Mucosa of stomach (tissue), 1 donor: ENCODE measurements at regions not wholly inside any gene's neighbourhood (a gene's known extent, or its start where the extent isn't known, plus 50 kb on each side); places are given as distances from the start of the nearest gene placed in this dataset.
"Not testable (repeated sequence)": the region's sequence is repeated elsewhere in the genome, so short reads cannot be mapped to it uniquely, and the experiment has no call there.

Experiments
- H3K27me3 ChIP-seq: one replicate; pipeline ENCODE4 v1.7.0; 2013; ENCODE audit warnings: mild to moderate bottlenecking, low read length; ENCODE audit not compliant: control insufficient read depth, insufficient read depth
- H3K36me3 ChIP-seq: one replicate; pipeline ENCODE4 v1.7.0; 2013; ENCODE audit warnings: low read length; ENCODE audit not compliant: control insufficient read depth, insufficient read depth
- H3K4me1 ChIP-seq: one replicate; pipeline ENCODE4 v1.7.0; 2013; ENCODE audit warnings: mild to moderate bottlenecking, low read length; ENCODE audit not compliant: control insufficient read depth, insufficient read depth
- H3K4me3 ChIP-seq: one replicate; pipeline ENCODE4 v1.7.0; 2013; ENCODE audit warnings: low read length
- H3K9ac ChIP-seq: one replicate; pipeline ENCODE4 v1.7.0; 2013; ENCODE audit warnings: mild to moderate bottlenecking, low read length, moderate library complexity
- H3K9me3 ChIP-seq: one replicate; pipeline ENCODE4 v1.7.0; 2013; ENCODE audit warnings: mild to moderate bottlenecking, low read length, moderate library complexity; ENCODE audit not compliant: control insufficient read depth
- donor health status: Pancreatic carcinoma.

DNA sequence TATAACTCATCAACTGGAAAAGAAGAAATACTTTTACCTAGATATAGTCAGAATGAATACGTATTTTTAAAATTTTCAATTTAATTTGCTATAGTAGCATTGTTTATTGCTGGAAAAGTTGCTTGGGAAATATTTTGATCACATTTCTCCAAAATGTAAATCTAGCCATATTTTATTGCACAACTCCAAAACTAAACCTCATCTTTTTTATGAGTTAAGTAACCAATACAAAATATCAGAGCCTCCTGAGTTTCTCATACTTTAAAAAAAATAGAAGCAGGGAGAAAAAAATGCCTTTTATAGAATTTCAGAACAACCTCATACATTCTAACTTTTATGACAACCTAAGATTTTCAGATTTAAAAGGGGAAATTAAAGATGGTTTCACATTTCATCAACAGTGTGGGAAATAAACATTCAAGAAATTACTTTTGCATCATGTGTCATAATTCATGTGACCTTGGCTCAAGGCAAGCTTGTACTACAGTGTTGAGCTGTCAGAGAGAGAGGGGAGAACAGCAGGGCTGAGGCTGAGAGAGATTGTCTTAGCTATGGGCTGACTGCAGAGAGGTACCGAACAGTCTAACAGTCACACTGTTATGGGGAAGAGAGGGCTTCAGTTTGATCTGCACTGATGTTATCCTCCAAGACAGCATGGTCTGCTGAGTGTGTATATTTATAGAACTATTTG, 519.0 kb downstream of the LTN1 start:
- Histone ChIP-seq H3K9ac (no peak overlapping the region), H3K9me3 (no peaks in the 10 kb centered on the region), H3K36me3 (no peaks in the 10 kb centered on the region), H3K4me3 (no peak overlapping the region), H3K27me3 (no peaks in the 10 kb centered on the region), H3K4me1 (no peaks in the 10 kb centered on the region)

DNA sequence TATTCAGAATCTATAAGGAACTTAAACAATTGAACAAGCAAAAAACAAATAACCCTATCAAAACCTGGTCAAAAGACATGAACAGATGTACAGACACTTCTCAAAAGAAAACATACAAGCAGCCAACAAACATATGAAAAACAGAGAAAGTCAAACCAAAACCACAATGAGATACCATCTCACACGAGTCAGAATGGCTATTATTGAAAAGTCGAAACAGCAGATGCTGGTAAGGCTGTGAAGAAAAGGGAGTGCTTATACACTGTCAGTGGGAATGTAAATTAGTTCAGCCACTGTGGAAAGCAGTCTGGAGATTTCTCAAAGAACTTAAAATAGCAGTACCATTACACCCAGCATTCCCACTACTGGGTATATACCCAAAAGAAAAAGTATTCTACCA, 520.1 kb downstream of the LTN1 start:
- H3K36me3 ChIP-seq, H3K4me3 ChIP-seq, H3K27me3 ChIP-seq, H3K4me1 ChIP-seq, H3K9ac ChIP-seq, H3K9me3 ChIP-seq: not testable (repeated sequence)

DNA sequence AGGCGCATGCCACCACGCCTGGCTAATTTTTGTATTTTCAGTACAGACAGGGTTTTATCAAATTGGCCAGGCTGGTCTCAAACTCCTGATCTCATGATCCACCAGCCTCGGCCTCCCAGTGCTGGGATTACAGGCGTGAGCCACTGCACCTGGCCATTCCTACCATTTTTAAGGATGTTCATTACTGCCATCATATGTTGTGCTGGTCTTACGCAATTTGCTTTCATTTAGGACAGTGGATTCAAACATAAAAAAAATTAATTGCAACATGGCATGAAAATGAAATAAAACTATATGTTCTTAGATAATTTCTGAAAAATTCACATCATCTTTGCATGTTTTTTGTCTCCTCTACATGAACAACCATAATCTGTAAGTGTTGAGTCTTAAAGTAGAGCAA, 527.7 kb downstream of the LTN1 start:
- Histone ChIP-seq H3K4me3 (no peak overlapping the region), H3K27me3 (no peaks in the 10 kb centered on the region), H3K9ac (no peak overlapping the region), H3K36me3 (no peaks in the 10 kb centered on the region), H3K4me1 (no peaks in the 10 kb centered on the region), H3K9me3 (no peaks in the 10 kb centered on the region)

DNA sequence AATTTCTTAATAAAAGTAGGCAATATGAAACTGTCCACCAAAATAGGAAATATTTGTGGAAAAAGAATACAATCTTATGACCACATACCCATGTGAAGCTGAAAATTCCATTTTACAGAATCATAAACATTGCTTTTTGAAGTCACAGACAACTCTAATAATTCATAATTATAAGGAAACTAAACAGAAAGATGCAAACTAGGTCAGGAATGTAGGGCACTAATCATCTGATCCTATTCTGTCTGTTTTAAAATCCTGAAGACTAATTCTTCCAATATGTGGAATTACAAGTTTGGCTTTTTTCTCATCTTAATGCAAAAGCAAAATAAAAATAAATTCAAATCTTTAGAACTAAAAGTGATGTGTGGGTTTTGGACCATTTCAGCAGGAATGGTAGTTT, 528.6 kb downstream of the LTN1 start:
- Histone ChIP-seq H3K36me3 (no peaks in the 10 kb centered on the region), H3K9me3 (no peaks in the 10 kb centered on the region), H3K27me3 (no peaks in the 10 kb centered on the region), H3K4me1 (no peaks in the 10 kb centered on the region), H3K9ac (no peak overlapping the region), H3K4me3 (no peak overlapping the region)

DNA sequence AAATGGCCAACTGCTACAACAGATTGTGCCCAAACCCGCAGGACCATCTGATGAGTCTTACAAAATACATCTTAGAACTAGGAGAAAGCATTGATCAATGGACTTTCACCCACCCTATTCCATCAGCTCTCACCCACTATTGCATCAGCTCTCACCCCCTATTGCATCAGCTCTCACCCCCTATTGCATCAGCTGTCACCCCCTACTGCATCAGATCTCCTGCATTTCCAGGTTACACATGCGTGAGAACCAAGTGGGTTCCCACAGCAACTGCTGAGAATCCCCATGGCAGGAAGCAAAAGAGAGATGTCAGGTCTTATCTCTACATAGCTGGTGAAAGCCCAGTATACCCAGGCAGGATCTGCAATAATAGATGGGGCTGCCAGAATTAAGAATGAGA, 533.5 kb downstream of the LTN1 start:
- Histone ChIP-seq H3K4me1 (no peaks in the 10 kb centered on the region), H3K9me3 (no peaks in the 10 kb centered on the region), H3K9ac (no peak overlapping the region), H3K4me3 (no peak overlapping the region), H3K27me3 (no peaks in the 10 kb centered on the region), H3K36me3 (no peaks in the 10 kb centered on the region)

DNA sequence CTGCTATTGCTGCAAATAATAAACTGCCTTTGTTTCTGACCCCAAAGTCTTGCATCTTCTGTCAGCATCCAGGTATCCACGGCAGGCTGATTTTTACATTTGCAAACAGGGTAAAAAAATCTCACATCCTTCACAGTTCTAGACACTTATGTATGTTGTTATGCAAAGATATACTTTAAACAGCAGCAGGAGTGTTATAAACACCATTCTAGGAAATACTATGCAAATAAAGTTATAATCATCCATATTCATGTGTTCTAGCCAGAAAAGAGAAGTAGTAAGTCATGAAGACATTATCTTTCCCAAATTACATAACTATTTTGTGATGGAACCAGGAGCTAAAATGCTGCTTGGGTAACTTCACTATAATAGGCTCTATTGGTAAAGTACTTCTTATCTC, 534.2 kb downstream of the LTN1 start:
- Histone ChIP-seq H3K4me1 (no peaks in the 10 kb centered on the region), H3K4me3 (no peak overlapping the region), H3K36me3 (no peaks in the 10 kb centered on the region), H3K9me3 (no peaks in the 10 kb centered on the region), H3K27me3 (no peaks in the 10 kb centered on the region), H3K9ac (no peak overlapping the region)

DNA sequence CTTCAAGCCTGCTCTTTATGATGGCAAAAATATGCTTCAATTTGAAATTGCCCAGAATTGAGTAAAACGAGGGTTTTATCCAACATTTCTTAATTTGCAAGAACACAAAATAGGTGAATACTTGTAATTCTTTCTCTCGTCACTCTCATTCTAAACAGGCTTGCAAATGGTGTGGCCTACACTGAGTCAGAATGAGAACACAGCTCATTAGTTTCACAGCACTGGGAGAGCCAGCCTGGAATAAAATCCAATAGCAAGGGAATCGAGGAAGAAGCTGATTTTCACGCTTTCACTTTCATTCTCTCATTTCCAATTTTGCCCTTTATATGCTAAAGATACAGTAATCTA, 537.5 kb downstream of the LTN1 start:
- Histone ChIP-seq H3K4me1 (no peaks in the 10 kb centered on the region), H3K9me3 (no peaks in the 10 kb centered on the region), H3K9ac (no peak overlapping the region), H3K4me3 (no peak overlapping the region), H3K36me3 (no peaks in the 10 kb centered on the region), H3K27me3 (no peaks in the 10 kb centered on the region)

DNA sequence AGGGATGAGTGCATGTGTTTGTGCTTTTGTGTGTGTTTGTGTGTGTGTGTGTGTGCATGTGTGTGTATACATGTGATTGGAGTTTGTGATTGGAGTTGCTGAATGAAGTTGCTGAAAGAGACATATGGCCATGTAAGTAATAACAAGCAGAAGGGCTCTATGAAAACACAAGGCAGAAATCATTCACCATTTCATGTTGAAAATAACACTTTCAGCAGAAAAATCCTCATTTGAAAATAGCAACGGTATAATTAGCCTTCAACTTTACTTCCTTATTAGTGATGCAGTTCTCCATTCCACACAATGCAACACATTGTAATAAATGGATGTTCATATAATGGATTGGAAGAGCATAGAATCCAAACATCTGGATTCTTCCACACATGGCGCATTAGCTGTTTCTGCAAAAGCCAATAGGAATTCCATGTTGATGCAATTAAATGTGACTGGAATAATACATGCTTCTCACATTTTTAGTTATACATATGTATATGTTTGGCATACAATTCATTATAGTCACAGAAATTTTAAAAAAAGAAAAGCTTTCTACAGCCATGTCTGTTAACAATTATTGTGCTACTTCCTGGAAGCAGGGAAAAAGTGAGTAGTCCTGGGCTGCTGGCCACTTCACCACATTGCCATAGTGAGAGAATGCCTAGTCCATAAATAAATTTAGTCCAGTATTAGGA, 538.0 kb downstream of the LTN1 start:
- Histone ChIP-seq H3K36me3 (no peaks in the 10 kb centered on the region), H3K9me3 (no peaks in the 10 kb centered on the region), H3K4me1 (no peaks in the 10 kb centered on the region), H3K27me3 (no peaks in the 10 kb centered on the region), H3K9ac (no peak overlapping the region), H3K4me3 (no peak overlapping the region)

DNA sequence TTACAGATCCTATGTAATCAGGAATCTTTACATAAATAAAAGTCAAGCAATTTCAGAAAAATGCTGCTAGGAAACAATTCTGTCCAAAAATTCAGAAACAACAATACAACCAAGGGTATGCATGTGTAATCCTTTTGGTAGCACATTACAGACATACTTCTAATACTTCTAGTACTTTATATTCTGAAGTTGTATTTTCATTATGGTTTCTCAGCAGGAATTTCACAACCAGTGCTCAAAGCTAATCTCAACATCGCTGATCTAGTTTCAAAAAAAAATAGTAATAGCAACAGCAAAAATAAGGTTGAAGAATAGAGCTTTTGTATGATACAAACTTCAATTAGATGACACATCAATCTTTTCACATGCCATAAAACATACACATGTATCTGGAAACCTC, 545.2 kb downstream of the LTN1 start:
- H3K36me3 ChIP-seq: no peaks in the 10 kb centered on the region
- H3K9ac ChIP-seq: no peak overlapping the region
- H3K9me3 ChIP-seq: no peaks in the 10 kb centered on the region
- no peaks in the 10 kb centered on the region for H3K27me3 ChIP-seq
- H3K4me3 ChIP-seq: no peak overlapping the region
- H3K4me1 ChIP-seq: no peaks in the 10 kb centered on the region

DNA sequence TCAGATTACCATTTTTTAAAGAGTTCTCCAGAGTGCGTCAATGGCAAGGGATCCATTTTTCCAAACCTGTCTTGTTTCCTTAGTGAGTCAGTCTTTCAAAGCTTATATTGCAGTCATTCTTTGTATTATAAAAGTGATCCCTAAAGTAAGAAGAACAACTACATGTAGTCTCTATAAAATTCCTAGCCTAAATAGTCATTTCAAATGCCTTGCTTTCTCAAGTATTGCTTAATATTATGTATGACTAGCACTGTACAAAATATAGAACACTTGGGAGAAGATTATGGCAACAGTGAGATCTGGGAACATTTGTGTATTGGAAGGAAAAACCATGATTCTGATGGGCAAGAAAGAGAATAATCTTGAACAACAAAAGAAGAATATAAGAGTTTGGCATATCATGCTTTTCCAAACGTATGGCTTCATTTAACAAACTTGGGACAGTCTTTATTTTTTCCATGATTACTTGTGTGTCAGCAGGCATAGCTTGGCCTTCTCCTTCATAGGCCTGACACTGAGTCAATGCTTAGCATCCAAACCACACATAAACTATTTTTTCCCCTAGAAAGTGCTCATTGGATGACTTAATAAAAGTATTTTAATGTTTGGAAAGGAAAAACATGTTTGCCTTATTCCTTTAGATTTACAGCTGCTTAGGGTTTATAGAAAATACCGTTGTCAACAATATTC, 547.4 kb downstream of the LTN1 start:
- Histone ChIP-seq H3K4me1 (no peaks in the 10 kb centered on the region), H3K27me3 (no peaks in the 10 kb centered on the region), H3K9me3 (no peaks in the 10 kb centered on the region), H3K4me3 (no peak overlapping the region), H3K36me3 (no peaks in the 10 kb centered on the region), H3K9ac (no peak overlapping the region)

DNA sequence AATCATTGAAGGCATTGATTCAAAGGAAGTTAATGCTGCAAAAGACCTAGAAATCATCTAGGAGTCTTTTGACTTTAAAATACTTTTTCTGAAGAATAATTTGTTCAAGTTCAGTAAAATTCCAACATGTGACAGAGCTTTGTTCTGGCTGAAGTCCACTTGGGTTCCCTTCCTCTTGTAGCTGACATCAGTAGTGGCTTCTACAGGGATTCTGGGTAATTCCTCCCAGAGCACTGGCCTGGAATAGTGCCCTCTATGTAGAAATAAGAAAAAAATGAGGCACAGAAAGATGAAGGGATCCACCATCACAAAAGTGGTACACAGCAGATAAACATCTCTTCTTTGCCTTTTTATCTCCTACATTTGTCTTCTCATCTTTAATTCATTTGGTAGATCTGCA, 548.1 kb downstream of the LTN1 start:
- H3K4me1 ChIP-seq: no peaks in the 10 kb centered on the region
- H3K36me3 ChIP-seq: no peaks in the 10 kb centered on the region
- no peaks in the 10 kb centered on the region for H3K9me3 ChIP-seq
- H3K27me3 ChIP-seq: no peaks in the 10 kb centered on the region
- H3K9ac ChIP-seq: no peak overlapping the region
- no peak overlapping the region for H3K4me3 ChIP-seq

DNA sequence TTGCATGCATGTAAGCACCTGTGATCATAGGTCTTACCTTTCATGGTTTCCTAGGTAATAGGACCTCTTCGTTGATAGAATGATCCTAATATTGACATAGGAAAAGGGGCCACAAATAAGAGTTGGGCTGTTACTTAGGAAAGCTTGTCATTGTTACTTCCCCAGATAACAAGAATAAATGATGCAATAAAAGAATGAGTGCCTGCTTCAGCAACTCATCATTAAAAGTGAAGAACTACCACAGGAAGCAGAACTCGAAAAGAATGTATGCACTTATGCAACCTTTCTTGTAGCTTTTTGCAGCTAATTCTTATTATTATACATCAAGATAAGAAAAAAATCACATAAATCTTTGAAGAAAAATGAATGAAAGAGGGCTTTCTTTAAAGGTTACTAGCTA, 548.6 kb downstream of the LTN1 start:
- no peaks in the 10 kb centered on the region for H3K27me3 ChIP-seq
- no peaks in the 10 kb centered on the region for H3K36me3 ChIP-seq
- H3K4me3 ChIP-seq: no peak overlapping the region
- H3K4me1 ChIP-seq: no peaks in the 10 kb centered on the region
- no peaks in the 10 kb centered on the region for H3K9me3 ChIP-seq
- H3K9ac ChIP-seq: no peak overlapping the region
